HG03378 (cell line): ENCODE measurements at regions not wholly inside any gene's neighbourhood (a gene's known extent, or its start where the extent isn't known, plus 50 kb on each side); places are given as distances from the start of the nearest gene placed in this dataset.

Experiments used
- ATAC-seq: cut with Tn5 transposase; IDR thresholded peaks from one replicate; pipeline ENCODE4 v1.9.1; 2021; ENCODE audit warnings: mild to moderate bottlenecking, moderate library complexity; ENCODE audit not compliant: unreplicated experiment

DNA sequence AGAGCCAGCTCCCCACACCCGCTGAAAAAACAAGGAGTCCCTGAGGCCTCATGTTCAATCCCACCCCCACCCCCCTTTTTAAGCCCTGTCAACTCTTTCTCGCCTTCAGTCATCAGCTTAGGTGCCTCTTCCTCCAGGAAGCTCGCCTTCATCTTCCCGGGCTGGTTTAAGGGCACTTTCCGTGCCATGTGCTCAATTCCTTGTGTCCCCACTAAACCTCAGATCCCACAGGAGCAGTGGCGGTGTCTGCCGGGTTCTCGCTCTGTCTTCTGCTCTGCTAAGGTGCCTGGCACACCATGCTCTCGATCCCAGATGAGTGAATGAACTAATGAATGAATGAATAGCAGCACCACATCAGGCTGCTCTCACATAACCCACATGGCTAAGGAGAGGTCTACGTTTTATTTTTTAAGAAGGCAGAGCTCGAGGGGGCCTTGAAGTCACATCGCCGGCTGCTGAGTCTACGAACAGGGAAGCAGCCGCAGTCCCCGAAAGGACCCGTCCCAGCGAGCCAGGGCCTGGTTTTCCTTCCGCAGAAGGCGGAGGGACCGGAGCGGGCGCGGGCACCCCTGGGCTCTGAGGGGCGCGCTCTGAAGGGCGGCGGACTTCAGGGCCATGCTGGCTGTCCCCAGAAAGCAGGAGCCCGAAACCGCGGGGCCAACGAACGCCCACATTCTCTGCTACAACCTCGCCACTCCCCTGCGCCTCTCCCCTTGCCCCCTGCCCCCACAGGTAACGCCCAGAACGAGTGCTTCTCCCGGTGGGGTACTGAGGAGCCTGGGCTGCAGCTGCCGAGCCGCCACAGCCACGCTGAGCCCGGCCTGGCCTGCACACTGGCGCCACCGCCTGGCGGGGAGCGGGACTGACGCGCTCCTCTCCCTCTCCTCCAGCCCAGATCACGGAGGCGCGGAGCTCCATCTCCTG, 73.4 kb upstream of the KCNMA1 start:
- ATAC-seq, result peak; percentile 56

DNA sequence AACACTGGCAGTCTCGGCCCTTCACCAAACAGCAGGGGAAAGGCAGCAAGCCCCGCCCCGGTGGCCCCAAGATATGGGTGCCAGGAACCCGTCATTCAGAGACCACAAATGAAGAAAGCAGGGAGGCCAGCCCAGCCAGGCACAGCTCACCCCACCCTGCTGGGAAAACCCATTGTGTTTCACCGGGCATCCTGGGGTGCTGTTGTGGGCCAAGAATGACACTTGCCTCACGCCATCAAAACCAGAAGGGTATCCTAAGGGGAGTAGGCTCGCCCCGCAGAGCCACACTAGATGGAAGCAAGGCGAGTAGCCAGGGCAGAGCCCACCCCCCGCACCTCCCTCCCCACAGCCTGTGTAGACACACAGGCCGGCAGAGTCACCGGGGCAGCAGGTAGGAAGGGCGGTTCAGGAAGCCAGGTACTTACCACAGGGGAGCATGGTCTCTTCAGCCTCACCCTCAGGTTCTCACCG, 72.5 kb upstream of the KCNMA1 start:
- ATAC-seq, result peak; percentile 72

DNA sequence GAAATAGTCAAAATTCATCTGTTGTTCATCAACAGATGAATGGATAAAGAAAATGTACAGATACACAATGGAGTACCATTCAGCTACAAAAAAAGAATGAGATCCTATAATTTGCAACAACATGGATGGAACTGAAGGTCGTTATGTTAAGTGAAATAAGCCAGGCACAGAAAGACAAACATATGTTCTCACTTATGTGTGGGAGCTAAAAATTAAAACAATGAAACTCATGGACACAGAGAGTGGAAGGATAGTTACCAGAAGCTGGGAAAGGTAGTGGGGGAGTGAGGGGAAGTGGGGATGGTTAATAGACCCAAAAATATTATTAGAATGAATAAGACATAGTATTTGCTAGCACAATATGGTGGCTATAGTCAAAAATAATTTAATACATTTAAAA, 70.0 kb upstream of the KCNMA1 start:
- no peak for ATAC-seq

DNA sequence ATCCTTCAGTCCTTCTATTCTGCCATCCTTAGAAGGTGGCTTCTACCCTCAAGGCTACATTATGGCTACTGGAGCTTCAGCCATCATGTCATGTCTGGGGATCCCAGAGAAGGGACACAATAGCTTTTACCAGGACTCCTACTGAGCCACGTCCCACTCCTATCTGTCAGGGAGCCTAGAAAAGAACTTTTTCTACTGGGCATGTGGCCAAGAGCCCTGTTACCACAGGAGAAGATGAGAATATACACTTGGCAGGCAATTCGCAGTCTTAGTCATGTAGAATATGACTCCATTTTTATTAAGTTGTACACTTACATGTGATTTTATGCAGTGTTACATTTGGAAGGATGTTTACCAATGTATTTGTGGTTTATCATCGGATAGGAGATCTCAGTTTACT, 64.6 kb upstream of the KCNMA1 start:
- ATAC-seq, result peak; percentile 48

DNA sequence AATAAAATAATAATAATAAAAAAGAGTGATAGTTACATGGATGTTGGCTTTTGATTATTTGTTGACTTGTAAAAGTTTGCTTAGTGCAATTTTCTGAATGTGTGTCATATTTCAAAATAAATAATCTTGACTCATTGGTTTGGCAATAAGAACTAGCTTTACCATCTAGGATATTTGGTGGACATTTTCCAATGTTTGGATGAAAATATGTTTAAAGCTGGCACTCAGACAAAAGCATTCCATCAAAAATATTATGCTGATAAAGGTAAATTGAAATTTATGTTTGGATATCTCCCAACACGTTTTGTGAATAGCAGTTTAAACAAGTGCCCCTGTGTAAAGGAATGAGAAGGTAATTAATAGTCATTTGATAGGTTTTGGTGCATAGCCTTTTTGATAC, 62.5 kb upstream of the KCNMA1 start:
- no peak for ATAC-seq

DNA sequence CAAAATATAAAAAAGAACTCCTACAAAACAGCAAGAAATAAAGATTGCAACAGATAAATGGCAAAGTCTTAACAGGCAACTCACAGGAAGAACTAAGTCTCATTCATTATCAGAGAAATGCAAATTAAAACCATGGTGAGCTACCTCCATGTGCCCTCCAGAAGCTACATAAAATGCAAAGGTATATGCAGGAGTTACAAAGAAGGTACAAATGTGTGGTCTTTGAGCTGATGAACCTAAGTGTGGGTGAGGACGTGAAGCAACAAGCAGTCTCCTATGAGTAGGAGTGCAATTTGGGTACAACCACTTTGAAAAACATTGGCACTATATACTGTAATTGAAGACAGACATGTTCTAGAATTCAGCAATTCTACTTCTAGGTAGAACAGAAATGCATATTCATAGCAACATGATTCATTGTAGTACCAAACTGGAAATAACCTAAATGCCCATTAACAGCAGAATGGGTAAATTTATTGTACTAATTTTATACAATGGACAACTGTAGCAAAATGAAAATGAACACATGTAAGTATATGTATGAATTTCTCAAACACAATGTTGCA, 61.6 kb upstream of the KCNMA1 start:
- ATAC-seq, result peak; percentile 79

DNA sequence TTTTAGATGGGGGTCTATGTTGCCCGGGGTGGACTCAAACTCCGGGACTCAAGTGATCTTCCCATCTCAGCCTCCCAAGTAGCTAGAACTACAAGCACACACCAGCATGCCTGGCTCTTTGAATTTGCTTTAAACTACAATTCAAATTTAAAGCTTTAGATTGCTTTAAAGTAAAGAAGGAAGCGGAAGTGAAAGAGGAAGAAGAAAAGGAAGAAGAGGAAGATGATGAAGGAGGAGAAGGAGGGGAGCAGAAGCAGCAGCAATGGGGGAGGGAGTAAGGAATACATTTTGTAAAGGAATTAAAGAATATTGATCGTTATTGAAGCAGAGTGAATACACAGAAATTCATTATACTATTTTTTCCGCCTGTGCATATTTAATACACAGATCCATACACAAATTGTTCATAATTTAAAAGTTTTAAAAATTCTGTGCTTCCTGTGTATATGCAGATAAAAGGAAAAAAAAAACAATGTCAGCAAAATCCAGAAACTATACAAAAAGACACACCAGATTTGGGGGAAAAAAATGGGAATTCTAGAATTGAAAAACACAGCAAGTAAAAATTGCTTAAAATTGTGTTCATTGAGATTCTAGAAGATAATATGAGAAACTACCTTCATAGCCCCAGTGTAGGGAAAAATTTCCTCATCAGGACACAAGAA, 60.8 kb upstream of the KCNMA1 start:
- ATAC-seq, result no peak

DNA sequence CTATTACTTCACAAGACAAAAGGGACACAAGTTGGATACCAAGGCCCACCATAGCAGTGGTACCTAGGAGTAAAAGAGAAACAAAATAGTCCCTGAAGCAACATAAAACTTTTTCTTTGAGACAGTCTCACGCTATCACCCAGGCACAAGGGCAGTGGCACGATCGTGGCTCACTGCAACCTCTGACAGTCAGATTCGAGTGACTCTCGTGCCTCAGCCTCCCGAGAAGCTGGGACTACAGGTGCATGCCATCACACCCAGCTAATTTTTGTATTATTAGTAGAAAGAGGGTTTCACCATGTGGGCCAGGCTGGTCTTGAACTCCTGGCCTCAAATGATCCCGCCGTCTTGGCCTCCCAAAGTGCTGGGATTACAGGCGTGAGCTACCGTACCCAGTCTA, 59.0 kb upstream of the KCNMA1 start:
- no peak for ATAC-seq

DNA sequence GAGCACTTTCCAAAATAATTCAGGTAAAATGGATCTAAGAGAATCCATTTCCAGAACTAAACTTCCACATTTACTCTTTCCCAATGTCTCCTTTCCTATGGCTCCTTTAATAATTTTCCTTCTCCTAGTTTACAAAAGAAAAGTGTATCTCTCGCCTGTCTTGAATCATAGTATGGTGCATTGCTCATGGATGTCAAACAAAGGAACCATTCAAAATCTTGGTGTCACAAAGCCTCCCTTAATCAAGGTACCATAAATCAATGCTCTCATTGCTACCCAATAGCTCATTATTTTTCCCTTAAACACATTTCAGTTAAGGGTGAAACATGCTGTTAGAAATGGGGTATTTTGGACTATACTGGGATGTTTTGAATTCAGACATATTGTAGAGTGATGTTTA, 57.6 kb upstream of the KCNMA1 start:
- ATAC-seq, result no peak

DNA sequence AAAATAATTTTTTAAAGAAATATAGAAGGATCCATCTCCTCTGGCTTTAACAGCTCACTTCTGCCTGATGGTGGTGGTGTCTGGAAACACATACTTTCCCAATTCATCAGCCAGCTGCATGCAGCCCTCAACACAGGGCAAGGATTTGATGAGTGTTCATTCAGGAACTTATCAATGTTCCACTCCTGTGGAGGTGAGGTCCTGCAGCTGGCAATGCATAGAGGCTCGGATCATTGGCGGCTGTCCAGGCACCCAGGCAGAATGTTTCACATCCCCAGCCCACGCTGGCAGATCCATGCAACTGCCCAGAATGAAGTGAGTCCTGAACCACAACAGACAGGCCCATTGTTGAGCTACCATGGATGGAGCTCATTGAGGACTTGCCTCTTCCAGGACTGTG, 55.2 kb upstream of the KCNMA1 start:
- ATAC-seq, result no peak

DNA sequence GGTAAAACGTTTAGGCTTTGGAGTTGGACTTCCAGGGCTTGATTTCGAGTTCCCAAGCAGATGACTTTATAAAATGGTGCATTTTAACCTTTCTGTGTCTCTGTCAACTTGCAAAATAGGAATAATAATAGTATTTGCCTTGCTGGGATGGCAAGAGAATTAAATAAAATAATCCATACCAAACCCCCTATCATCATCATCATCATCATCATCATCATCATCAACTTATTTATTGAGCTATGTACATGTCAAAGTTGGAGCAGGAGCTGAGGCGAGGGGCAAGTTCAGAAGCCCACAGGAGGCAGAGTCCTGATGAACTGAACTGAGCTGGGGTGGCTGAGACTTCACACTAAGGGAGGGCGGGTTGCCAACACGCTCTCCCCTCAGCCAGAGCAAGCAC, 51.7 kb upstream of the KCNMA1 start:
- no peak for ATAC-seq

DNA sequence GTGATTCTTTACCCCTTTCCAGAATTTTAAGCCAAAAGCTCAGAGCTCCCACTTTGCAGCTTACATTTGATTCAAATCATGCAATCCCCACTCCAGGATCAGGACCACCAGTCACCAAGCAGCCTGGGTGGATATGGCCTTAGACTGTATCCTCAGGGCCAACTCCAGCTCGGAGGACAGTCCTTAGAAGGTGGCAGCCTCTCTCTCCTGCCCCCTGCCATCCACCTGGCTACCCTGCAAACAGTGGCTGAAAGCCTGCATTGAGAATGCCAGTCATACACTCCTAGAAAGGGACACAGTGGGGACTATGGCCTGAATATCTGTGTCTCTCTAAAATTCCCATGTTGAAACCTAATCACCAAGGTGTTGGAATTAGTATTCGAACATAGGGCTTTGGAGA, 50.0 kb upstream of the KCNMA1 start:
- ATAC-seq, result no peak
